ENCODE measurements at regions not wholly inside any gene's neighbourhood (a gene's known extent, or its start where the extent isn't known, plus 50 kb on each side); places are given as distances from the start of the nearest gene placed in this dataset.

DNA sequence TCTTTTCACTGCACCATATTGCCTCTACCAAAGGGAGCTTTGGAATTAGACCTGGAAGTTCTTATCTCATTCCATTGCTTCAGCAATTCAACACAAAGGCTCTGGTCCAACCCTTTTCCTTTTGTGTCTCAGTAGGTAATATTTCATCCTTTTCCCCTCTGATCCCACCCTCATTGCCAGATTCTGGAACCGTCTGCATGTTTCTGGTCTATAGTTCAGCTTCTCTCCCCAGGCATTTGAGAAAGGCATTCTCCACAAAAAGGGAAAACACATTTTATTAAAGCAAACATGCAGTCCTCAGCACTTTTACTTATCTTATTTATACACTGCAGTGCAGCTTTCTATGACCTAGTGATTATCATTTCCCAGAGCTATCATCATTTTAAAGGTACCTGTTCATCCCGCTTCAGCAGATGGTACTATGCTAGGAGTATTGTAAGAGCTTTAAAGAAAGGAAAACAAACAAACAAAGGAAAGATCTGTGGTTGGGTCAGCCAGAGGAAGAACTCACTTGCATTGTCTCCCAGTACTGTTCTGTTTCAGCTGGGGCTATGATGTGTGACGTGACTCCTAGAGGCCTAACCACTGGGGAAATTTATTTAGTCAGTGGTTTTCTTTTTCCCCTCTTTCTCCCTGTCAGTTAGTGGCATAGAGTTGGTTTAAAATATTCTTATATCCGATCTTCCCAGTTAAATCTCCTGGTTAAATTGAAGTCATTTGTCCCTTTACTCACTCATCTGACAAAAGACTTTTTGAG lies 269.2 kb downstream of the TMEM38B start:
- DNase-seq (ENCODE audit: extremely low spot score), result no peak
- CTCF ChIA-PET, result interaction anchor here (0.8 kb wide), 1 partner anchor 13 kb away, joined by 4 read pairs; no protein-coding TSS in a partner anchor
- no peak for TF ChIP-seq ZNF384 (IDR thresholded peaks at IDR 0.05)
- no peak for TF ChIP-seq LEF1 (IDR thresholded peaks at IDR 0.05; ENCODE audit: borderline replicate concordance)
- no peak for TF ChIP-seq SP1 (IDR thresholded peaks at IDR 0.05)
- no peak for TF ChIP-seq FOXK2 (IDR thresholded peaks at IDR 0.05)
- TF ChIP-seq CTBP1 (IDR thresholded peaks at IDR 0.05; ENCODE audit: borderline replicate concordance), result no peak
- TF ChIP-seq ELF4 (IDR thresholded peaks at IDR 0.05), result no peak
- TF ChIP-seq L3MBTL2 (conservative IDR thresholded peaks at IDR 0.05), result no peak
- no peak for TF ChIP-seq TARDBP (IDR thresholded peaks at IDR 0.05)
- no peak for TF ChIP-seq NFRKB (IDR thresholded peaks at IDR 0.05)
- TF ChIP-seq FOXM1 (IDR thresholded peaks at IDR 0.05; ENCODE audit: borderline replicate concordance), result no peak
- TF ChIP-seq FOXA1 (IDR thresholded peaks at IDR 0.05), result no peak
- TF ChIP-seq BHLHE40 (IDR thresholded peaks at IDR 0.05; ENCODE audit: borderline replicate concordance), result no peak
- TF ChIP-seq SUZ12 (IDR thresholded peaks at IDR 0.05), result no peak
- TF ChIP-seq HDGF (IDR thresholded peaks at IDR 0.05; ENCODE audit: borderline replicate concordance), result no peak
- POLR2A ChIA-PET, result interaction anchor here (0.6 kb wide), 1 partner anchor 477 kb away, joined by 3 read pairs; no protein-coding TSS in a partner anchor

DNA sequence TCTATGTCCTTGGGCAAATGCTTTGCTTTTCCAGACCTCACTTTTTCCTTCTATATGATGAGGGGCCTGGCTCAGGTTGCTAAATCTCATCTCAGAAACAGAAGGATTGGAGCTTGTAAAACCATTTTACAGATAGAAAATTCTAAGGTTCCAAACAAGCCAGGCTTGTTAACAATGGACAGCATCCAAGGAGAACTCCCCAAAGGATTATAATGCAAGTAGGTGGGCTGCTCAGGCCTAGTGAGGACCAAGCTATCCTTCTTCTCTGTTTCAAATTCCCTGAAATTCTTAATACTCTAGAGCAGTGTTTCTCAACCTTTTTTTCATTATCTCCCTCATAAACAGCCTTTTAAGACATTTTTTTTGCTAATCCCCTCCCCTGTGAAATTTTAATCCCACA lies 269.8 kb downstream of the TMEM38B start:
- ChIA-PET POLR2A (no interaction called here), CTCF (interaction anchor here (0.8 kb wide), 1 partner anchor 14 kb away, joined by 4 read pairs; no protein-coding TSS in a partner anchor)
- no peak for TF ChIP-seq ELF4 (IDR thresholded peaks at IDR 0.05)
- TF ChIP-seq, protein P1, sequence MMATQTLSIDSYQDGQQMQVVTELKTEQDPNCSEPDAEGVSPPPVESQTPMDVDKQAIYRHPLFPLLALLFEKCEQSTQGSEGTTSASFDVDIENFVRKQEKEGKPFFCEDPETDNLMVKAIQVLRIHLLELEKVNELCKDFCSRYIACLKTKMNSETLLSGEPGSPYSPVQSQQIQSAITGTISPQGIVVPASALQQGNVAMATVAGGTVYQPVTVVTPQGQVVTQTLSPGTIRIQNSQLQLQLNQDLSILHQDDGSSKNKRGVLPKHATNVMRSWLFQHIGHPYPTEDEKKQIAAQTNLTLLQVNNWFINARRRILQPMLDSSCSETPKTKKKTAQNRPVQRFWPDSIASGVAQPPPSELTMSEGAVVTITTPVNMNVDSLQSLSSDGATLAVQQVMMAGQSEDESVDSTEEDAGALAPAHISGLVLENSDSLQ (IDR thresholded peaks at IDR 0.05), result no peak
- DNase-seq (ENCODE audit: extremely low spot score), result no peak

DNA sequence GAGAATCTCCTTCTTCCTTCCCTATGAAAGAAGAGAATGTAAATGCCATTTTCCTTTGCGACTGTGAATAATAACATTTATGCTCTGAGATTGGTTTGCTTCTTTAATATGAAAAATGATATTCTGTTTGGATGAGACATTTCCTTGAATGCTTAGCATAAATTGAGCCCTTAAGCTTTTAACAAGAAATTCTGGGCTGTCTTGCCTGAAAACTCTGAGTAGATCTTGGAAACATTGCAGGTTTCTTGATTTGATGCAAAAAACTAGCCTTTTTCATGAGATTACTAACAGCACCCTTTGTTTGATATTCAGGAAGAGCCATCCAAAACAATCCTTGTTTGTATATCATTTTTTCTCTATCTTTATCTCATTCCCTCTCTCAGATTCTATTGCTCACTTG lies 272.5 kb downstream of the TMEM38B start:
- no peak for TF ChIP-seq ELF4 (IDR thresholded peaks at IDR 0.05)
- TF ChIP-seq, protein P1 (IDR thresholded peaks at IDR 0.05), result no peak
- no peak for TF ChIP-seq FOXA1 (IDR thresholded peaks at IDR 0.05)
- no peak for TF ChIP-seq L3MBTL2 (conservative IDR thresholded peaks at IDR 0.05)
- no peak for TF ChIP-seq FOXK2 (IDR thresholded peaks at IDR 0.05)
- no peak for TF ChIP-seq CTBP1 (IDR thresholded peaks at IDR 0.05; ENCODE audit: borderline replicate concordance)
- no peak for TF ChIP-seq NFRKB (IDR thresholded peaks at IDR 0.05)
- no peak for TF ChIP-seq ZNF384 (IDR thresholded peaks at IDR 0.05)
- no peak for TF ChIP-seq LEF1 (IDR thresholded peaks at IDR 0.05; ENCODE audit: borderline replicate concordance)
- no peak for TF ChIP-seq ARNT (IDR thresholded peaks at IDR 0.05)
- ChIA-PET CTCF (no interaction called here), POLR2A (no interaction called here)
- DNase-seq (ENCODE audit: extremely low spot score), result no peak

DNA sequence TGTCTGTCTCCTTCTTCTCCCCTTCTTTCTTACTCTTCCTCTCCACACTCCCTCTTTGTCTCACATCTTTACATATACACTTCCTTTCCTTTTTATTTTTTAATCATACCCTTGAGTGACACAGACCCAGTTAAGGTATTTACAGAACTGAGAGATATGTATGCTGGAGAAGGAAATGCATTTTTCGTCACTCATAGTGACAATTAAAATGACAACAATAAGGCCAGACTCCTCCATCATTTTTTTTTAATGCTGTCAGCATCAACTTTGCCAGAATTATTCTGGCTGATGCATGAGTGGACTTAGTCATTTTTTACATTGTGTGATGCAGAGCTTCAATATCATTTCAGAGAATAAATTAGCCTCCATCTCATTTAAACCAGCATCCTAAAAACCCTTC lies 272.9 kb downstream of the TMEM38B start:
- POLR2A ChIA-PET, result no interaction called here
- DNase-seq (ENCODE audit: extremely low spot score), result no peak
- TF ChIP-seq ELF4 (IDR thresholded peaks at IDR 0.05) (no peak), FOXM1 (IDR thresholded peaks at IDR 0.05; ENCODE audit: borderline replicate concordance) (no peak), ZNF384 (IDR thresholded peaks at IDR 0.05) (no peak), SUZ12 (IDR thresholded peaks at IDR 0.05) (no peak), SP1 (IDR thresholded peaks at IDR 0.05) (no peak), HDGF (IDR thresholded peaks at IDR 0.05; ENCODE audit: borderline replicate concordance) (no peak), CTBP1 (IDR thresholded peaks at IDR 0.05; ENCODE audit: borderline replicate concordance) (no peak), L3MBTL2 (conservative IDR thresholded peaks at IDR 0.05) (no peak), ARNT (IDR thresholded peaks at IDR 0.05) (no peak), FOXA1 (IDR thresholded peaks at IDR 0.05) (no peak), BHLHE40 (IDR thresholded peaks at IDR 0.05; ENCODE audit: borderline replicate concordance) (no peak), NFRKB (IDR thresholded peaks at IDR 0.05) (no peak), FOXK2 (IDR thresholded peaks at IDR 0.05) (no peak), LEF1 (IDR thresholded peaks at IDR 0.05; ENCODE audit: borderline replicate concordance) (no peak), TARDBP (IDR thresholded peaks at IDR 0.05) (no peak)
- TF ChIP-seq, protein P1 (IDR thresholded peaks at IDR 0.05), result no peak
- CTCF ChIA-PET, result no interaction called here

DNA sequence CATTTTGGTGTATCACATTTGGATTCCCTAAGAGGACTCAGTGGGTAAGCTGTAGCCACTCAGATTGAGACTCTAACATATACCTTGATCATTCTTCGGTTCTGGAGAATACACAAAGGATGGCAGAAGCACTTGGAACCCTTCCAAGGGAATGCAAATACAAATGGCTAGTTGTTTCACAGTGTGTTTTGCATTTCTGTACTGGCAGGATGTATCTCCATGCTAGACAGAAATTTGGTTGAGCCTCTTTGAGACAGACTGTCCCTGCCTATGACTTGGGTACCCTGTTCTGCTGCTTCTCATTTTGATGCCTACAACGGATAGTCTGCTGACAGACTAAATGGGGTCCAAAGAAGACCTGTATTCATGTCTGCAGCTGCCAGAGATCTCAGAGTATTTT lies 273.5 kb downstream of the TMEM38B start:
- POLR2A ChIA-PET, result no interaction called here

More for the DNA sequence above, 273.5 kb downstream of the TMEM38B start:
- no peak for DNase-seq (ENCODE audit: extremely low spot score)
- CTCF ChIA-PET, result no interaction called here
- TF ChIP-seq, protein P1 (IDR thresholded peaks at IDR 0.05), result no peak
- no peak for TF ChIP-seq BHLHE40 (IDR thresholded peaks at IDR 0.05; ENCODE audit: borderline replicate concordance)
- TF ChIP-seq FOXM1 (IDR thresholded peaks at IDR 0.05; ENCODE audit: borderline replicate concordance), result no peak
- no peak for TF ChIP-seq SUZ12 (IDR thresholded peaks at IDR 0.05)
- no peak for TF ChIP-seq ZNF384 (IDR thresholded peaks at IDR 0.05)
- no peak for TF ChIP-seq HDGF (IDR thresholded peaks at IDR 0.05; ENCODE audit: borderline replicate concordance)
- TF ChIP-seq L3MBTL2 (conservative IDR thresholded peaks at IDR 0.05), result no peak
- no peak for TF ChIP-seq TARDBP (IDR thresholded peaks at IDR 0.05)
- TF ChIP-seq ELF4 (IDR thresholded peaks at IDR 0.05), result no peak
- TF ChIP-seq FOXK2 (IDR thresholded peaks at IDR 0.05), result no peak
- no peak for TF ChIP-seq CTBP1 (IDR thresholded peaks at IDR 0.05; ENCODE audit: borderline replicate concordance)
- no peak for TF ChIP-seq SP1 (IDR thresholded peaks at IDR 0.05)
- no peak for TF ChIP-seq ARNT (IDR thresholded peaks at IDR 0.05)
- no peak for TF ChIP-seq FOXA1 (IDR thresholded peaks at IDR 0.05)
- TF ChIP-seq LEF1 (IDR thresholded peaks at IDR 0.05; ENCODE audit: borderline replicate concordance), result no peak
- no peak for TF ChIP-seq NFRKB (IDR thresholded peaks at IDR 0.05)
